ENCODE measurements at regions not wholly inside any gene's neighbourhood (a gene's known extent, or its start where the extent isn't known, plus 50 kb on each side); places are given as distances from the start of the nearest gene placed in this dataset.

DNA sequence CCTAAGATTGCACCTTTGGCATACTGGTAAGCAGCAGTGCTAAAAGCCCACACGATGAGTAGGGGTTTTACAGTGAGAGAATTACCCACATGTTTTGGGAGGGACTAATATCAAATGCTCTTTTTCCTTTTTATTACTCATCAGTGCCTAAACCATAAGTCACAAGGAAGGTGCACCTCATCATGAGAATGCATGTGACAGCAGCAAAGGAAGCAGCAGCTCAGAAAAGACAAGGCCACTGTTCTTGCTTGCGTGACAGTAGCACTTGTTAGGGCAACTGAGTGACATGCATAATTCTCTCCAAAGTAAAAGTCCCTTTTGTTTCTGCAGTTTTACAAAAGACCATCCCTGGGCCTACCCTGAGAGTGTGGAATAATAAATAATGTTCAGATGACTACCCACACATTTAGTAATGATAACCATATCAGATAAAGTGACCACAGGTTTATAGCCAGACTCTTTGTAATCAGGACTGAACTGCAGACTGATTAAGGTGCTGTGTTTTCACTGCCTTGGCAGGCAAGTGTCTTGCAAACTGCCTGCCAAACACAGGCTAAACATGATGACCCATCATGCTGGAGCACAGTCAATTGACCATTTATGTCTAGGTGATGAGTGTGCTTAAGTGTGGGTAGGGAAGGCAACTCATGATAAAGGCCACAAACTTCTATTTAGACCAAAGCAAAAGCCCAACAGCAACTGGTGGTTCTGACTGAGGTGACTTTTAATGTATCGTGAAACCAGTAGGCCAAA is 1751.4 kb downstream of the TP53TG3F start:
- dilution Hi-C loops (cut with MboI; ENCODE audit: extremely low pct_ligation_motif_present, low sequenced_read_pairs) = no loop called here
- no peak for DNase-seq (ENCODE audit: low read depth, low spot score)
- TF ChIP-seq, protein P1, sequence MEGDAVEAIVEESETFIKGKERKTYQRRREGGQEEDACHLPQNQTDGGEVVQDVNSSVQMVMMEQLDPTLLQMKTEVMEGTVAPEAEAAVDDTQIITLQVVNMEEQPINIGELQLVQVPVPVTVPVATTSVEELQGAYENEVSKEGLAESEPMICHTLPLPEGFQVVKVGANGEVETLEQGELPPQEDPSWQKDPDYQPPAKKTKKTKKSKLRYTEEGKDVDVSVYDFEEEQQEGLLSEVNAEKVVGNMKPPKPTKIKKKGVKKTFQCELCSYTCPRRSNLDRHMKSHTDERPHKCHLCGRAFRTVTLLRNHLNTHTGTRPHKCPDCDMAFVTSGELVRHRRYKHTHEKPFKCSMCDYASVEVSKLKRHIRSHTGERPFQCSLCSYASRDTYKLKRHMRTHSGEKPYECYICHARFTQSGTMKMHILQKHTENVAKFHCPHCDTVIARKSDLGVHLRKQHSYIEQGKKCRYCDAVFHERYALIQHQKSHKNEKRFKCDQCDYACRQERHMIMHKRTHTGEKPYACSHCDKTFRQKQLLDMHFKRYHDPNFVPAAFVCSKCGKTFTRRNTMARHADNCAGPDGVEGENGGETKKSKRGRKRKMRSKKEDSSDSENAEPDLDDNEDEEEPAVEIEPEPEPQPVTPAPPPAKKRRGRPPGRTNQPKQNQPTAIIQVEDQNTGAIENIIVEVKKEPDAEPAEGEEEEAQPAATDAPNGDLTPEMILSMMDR (optimal IDR thresholded peaks at IDR 0.05 in 1 of 3, IDR thresholded peaks at IDR 0.05 in 1 of 3, conservative IDR thresholded peaks at IDR 0.05 in 1 of 3; ENCODE audit: extremely low read depth in 1 of 3, insufficient read depth in 2 of 3, low read length in 3 of 3) = no peak
- TF ChIP-seq EZH2 (IDR thresholded peaks at IDR 0.05; ENCODE audit: low read length) = no peak
- no peak overlapping the region for H2AFZ ChIP-seq (ENCODE audit: control insufficient read depth, low read length)
- no peaks in the 10 kb centered on the region for H3K79me2 ChIP-seq (ENCODE audit: control insufficient read depth, insufficient read depth, low read length)
- no peaks in the 10 kb centered on the region for H3K27me3 ChIP-seq (ENCODE audit: control insufficient read depth, extremely low read depth, insufficient read depth, low read length)
- H3K4me2 ChIP-seq (ENCODE audit: control insufficient read depth, extremely low read depth, insufficient read depth, low read depth, low read length) = no peak overlapping the region
- H3K4me1 ChIP-seq (ENCODE audit: control insufficient read depth, extremely low read depth, insufficient read depth, low read length) = no peaks in the 10 kb centered on the region
- H4K20me1 ChIP-seq (ENCODE audit: control insufficient read depth, extremely low read depth, insufficient read depth, low read length) = no peaks in the 10 kb centered on the region
- no peak overlapping the region for H3K27ac ChIP-seq (ENCODE audit: control insufficient read depth, insufficient read depth, low read length)
- no peak for FAIRE-seq
- H3K9me1 ChIP-seq (ENCODE audit: control insufficient read depth, extremely low read depth, insufficient read depth, low read length) = no peaks in the 10 kb centered on the region
- H3K9me3 ChIP-seq (ENCODE audit: control insufficient read depth, low read depth, low read length) = no peaks in the 10 kb centered on the region
- H3K36me3 ChIP-seq (ENCODE audit: control insufficient read depth in 2 of 2, extremely low read depth in 1 of 2, insufficient read depth in 2 of 2, low read length in 2 of 2) = no peaks in the 10 kb centered on the region
- H3K9ac ChIP-seq (ENCODE audit: control insufficient read depth, extremely low read depth, insufficient read depth, low read length) = no peak overlapping the region
- H3K4me3 ChIP-seq (ENCODE audit: control insufficient read depth in 2 of 3, extremely low read depth in 1 of 3, insufficient read depth in 2 of 3, low read depth in 1 of 3, low read length in 3 of 3) = no peak overlapping the region

DNA sequence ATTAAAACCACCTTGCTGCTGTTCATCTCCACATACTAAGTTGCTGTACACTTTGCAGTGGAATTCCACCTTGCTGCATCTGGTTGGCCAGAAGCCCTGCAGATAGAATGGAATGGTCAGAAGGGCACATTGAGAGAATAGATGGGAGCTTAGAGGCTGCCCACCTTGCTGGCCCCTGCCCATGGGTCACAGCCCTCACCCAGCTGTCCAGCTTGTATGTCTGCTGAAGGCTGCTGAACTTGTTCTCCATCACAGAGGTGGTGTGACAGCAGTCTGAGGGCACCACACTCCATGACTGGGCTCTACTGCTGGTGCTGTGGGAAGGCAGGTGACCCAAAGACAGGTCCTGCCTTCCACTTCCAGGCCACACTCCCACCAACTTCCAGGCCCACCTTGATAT is 1755.4 kb downstream of the TP53TG3F start:
- DNase-seq (ENCODE audit: low read depth, low spot score) (no peak), FAIRE-seq (no peak)
- H3K9me3 ChIP-seq (ENCODE audit: control insufficient read depth, low read depth, low read length) = no peaks in the 10 kb centered on the region
- dilution Hi-C loops (cut with MboI; ENCODE audit: extremely low pct_ligation_motif_present, low sequenced_read_pairs) = no loop called here
- H3K36me3 ChIP-seq (ENCODE audit: control insufficient read depth in 2 of 2, extremely low read depth in 1 of 2, insufficient read depth in 2 of 2, low read length in 2 of 2) = no peaks in the 10 kb centered on the region
- no peaks in the 10 kb centered on the region for H3K79me2 ChIP-seq (ENCODE audit: control insufficient read depth, insufficient read depth, low read length)
- H3K27ac ChIP-seq (ENCODE audit: control insufficient read depth, insufficient read depth, low read length) = no peak overlapping the region
- H3K9me1 ChIP-seq (ENCODE audit: control insufficient read depth, extremely low read depth, insufficient read depth, low read length) = no peaks in the 10 kb centered on the region
- no peak overlapping the region for H3K4me3 ChIP-seq (ENCODE audit: control insufficient read depth in 2 of 3, extremely low read depth in 1 of 3, insufficient read depth in 2 of 3, low read depth in 1 of 3, low read length in 3 of 3)
- no peaks in the 10 kb centered on the region for H4K20me1 ChIP-seq (ENCODE audit: control insufficient read depth, extremely low read depth, insufficient read depth, low read length)
- H3K4me1 ChIP-seq (ENCODE audit: control insufficient read depth, extremely low read depth, insufficient read depth, low read length) = no peaks in the 10 kb centered on the region
- H2AFZ ChIP-seq (ENCODE audit: control insufficient read depth, low read length) = no peak overlapping the region
- no peak overlapping the region for H3K9ac ChIP-seq (ENCODE audit: control insufficient read depth, extremely low read depth, insufficient read depth, low read length)
- TF ChIP-seq EZH2 (IDR thresholded peaks at IDR 0.05; ENCODE audit: low read length) = no peak
- TF ChIP-seq, protein P1 (optimal IDR thresholded peaks at IDR 0.05 in 1 of 3, IDR thresholded peaks at IDR 0.05 in 1 of 3, conservative IDR thresholded peaks at IDR 0.05 in 1 of 3; ENCODE audit: extremely low read depth in 1 of 3, insufficient read depth in 2 of 3, low read length in 3 of 3) = no peak
- no peaks in the 10 kb centered on the region for H3K27me3 ChIP-seq (ENCODE audit: control insufficient read depth, extremely low read depth, insufficient read depth, low read length)
- no peak overlapping the region for H3K4me2 ChIP-seq (ENCODE audit: control insufficient read depth, extremely low read depth, insufficient read depth, low read depth, low read length)

Data from keratinocyte (primary cell).